Hepatocyte (in vitro differentiated cells): ENCODE measurements at regions not wholly inside any gene's neighbourhood (a gene's known extent, or its start where the extent isn't known, plus 50 kb on each side); places are given as distances from the start of the nearest gene placed in this dataset.

Experiments
- DNase-seq: peaks from one replicate; pipeline ENCODE4 v3.0.0-alpha.2; 2016; ENCODE audit warnings: low spot score
- H2AFZ ChIP-seq: fragments of 200-600 bp; sonication (generic); 2 replicates; pipeline ENCODE4 v1.6.0; 2016; ENCODE audit warnings: antibody characterized with exemption, mild to moderate bottlenecking
- H3K27ac ChIP-seq: fragments of 200-600 bp; sonication (generic); 2 replicates; pipeline ENCODE4 v1.5.1; 2016; ENCODE audit warnings: mild to moderate bottlenecking
- H3K27me3 ChIP-seq: fragments of 200-600 bp; sonication (generic); 2 replicates; pipeline ENCODE4 v1.6.1; 2016
- H3K36me3 ChIP-seq: fragments of 200-600 bp; sonication (generic); replicated peaks from 2 replicates; pipeline ENCODE4 v1.5.1; 2016; ENCODE audit warnings: low read depth; ENCODE audit not compliant: insufficient read depth
- H3K4me1 ChIP-seq: fragments of 200-600 bp; sonication (generic); 2 replicates; pipeline ENCODE4 v1.5.1; 2016; ENCODE audit warnings: mild to moderate bottlenecking, moderate library complexity; ENCODE audit not compliant: insufficient read depth
- H3K4me2 ChIP-seq: fragments of 200-600 bp; sonication (generic); 2 replicates; pipeline ENCODE4 v1.6.0; 2016
- H3K4me3 ChIP-seq: fragments of 200-600 bp; sonication (generic); 2 replicates; pipeline ENCODE4 v1.5.1; 2016; ENCODE audit warnings: mild to moderate bottlenecking
- H3K79me2 ChIP-seq: fragments of 200-600 bp; sonication (generic); 2 replicates; pipeline ENCODE4 v1.6.0; 2017; ENCODE audit warnings: mild to moderate bottlenecking
- H3K9me2 ChIP-seq: fragments of 200-600 bp; sonication (generic); replicated peaks from 2 replicates; pipeline ENCODE4 v1.6.0; 2017; ENCODE audit warnings: mild to moderate bottlenecking; ENCODE audit not compliant: insufficient read depth
- H3K9me3 ChIP-seq: fragments of 200-600 bp; sonication (generic); 2 replicates; pipeline ENCODE4 v1.5.1; 2016; ENCODE audit warnings: low read depth, mild to moderate bottlenecking
- H4K20me1 ChIP-seq: fragments of 200-600 bp; sonication (generic); 2 replicates; pipeline ENCODE4 v1.6.0; 2016; ENCODE audit warnings: mild to moderate bottlenecking; ENCODE audit not compliant: insufficient read depth, poor library complexity, severe bottlenecking
- EZH2 ChIP-seq: fragments of 200-600 bp; sonication (generic); IDR thresholded peaks from 2 replicates; pipeline ENCODE4 v1.6.1; 2016; ENCODE audit warnings: antibody characterized with exemption, mild to moderate bottlenecking, borderline replicate concordance
- EZH2phosphoT487 ChIP-seq: fragments of 200-600 bp; sonication (generic); IDR thresholded peaks from one replicate; pipeline ENCODE4 v1.6.1; 2018; ENCODE audit warnings: antibody characterized with exemption, mild to moderate bottlenecking, low read depth, moderate library complexity; ENCODE audit not compliant: unreplicated experiment, severe bottlenecking
- WGBS: methylation state at CpG from one replicate; pipeline ENCODE4 v1.1.6; 2016; ENCODE audit warnings: low lambda C conversion rate; ENCODE audit errors: missing lambda C conversion rate; 5-methylcytosine and 5-hydroxymethylcytosine counted together
- TF ChIP-seq, protein P1 (sequence below): fragments of 200-600 bp; sonication (generic); IDR thresholded peaks from 2 replicates; pipeline ENCODE4 v1.5.1; 2016; ENCODE audit warnings: antibody characterized with exemption, mild to moderate bottlenecking; ENCODE audit not compliant: poor library complexity

- WGBS: 81% methylated on average over 2 of the region's 2 CpGs
- Histone ChIP-seq H3K27me3 (no peaks in the 10 kb centered on the region), H3K9me2 (no peaks in the 10 kb centered on the region), H4K20me1 (no peaks in the 10 kb centered on the region), H3K79me2 (no peaks in the 10 kb centered on the region), H3K36me3 (no peaks in the 10 kb centered on the region), H3K9me3 (no peaks in the 10 kb centered on the region), H3K4me2 (no peak overlapping the region), H3K4me3 (no peak overlapping the region), H2AFZ (no peak overlapping the region), H3K4me1 (no peaks in the 10 kb centered on the region), H3K27ac (no peak overlapping the region)
- TF ChIP-seq EZH2phosphoT487: no peak
- TF ChIP-seq, protein P1, sequence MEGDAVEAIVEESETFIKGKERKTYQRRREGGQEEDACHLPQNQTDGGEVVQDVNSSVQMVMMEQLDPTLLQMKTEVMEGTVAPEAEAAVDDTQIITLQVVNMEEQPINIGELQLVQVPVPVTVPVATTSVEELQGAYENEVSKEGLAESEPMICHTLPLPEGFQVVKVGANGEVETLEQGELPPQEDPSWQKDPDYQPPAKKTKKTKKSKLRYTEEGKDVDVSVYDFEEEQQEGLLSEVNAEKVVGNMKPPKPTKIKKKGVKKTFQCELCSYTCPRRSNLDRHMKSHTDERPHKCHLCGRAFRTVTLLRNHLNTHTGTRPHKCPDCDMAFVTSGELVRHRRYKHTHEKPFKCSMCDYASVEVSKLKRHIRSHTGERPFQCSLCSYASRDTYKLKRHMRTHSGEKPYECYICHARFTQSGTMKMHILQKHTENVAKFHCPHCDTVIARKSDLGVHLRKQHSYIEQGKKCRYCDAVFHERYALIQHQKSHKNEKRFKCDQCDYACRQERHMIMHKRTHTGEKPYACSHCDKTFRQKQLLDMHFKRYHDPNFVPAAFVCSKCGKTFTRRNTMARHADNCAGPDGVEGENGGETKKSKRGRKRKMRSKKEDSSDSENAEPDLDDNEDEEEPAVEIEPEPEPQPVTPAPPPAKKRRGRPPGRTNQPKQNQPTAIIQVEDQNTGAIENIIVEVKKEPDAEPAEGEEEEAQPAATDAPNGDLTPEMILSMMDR: no peak
- TF ChIP-seq EZH2: no peak
- DNase-seq: peak; percentile 23
Measured at GRCh38 chr4:89365776-89366175, 58.2 kb upstream of the GPRIN3 start.

DNA sequence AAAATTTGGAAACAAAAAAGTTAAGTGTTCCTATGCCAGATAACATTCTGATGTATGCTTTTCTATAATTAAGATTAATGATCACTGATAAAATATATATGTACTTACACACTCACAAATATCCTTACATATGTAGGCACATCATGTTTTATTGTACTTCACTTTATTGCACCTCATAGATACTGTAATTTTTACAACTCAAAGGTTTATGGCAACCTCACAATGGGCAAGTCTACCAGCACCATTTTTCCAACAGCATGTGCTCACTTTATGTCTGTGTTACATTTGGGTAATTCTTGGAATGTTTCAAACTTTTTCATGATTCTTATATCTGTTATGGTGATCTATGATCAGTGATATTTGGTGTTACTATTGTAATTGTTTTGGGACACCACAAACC is 57.8 kb upstream of the GPRIN3 start:
- Histone ChIP-seq H3K36me3 (no peaks in the 10 kb centered on the region), H3K9me3 (no peaks in the 10 kb centered on the region), H3K27me3 (no peaks in the 10 kb centered on the region), H3K4me3 (no peak overlapping the region), H3K79me2 (no peaks in the 10 kb centered on the region), H3K27ac (no peak overlapping the region), H4K20me1 (no peaks in the 10 kb centered on the region), H3K4me2 (no peak overlapping the region), H2AFZ (no peak overlapping the region), H3K4me1 (no peaks in the 10 kb centered on the region), H3K9me2 (no peaks in the 10 kb centered on the region)
- TF ChIP-seq EZH2: no peak
- no peak for TF ChIP-seq EZH2phosphoT487
- TF ChIP-seq, protein P1: no peak
- DNase-seq: no peak

- Histone ChIP-seq H3K27me3 (no peaks in the 10 kb centered on the region), H3K4me3 (no peak overlapping the region), H3K9me2 (no peaks in the 10 kb centered on the region), H3K79me2 (no peaks in the 10 kb centered on the region), H3K36me3 (no peaks in the 10 kb centered on the region), H3K9me3 (no peaks in the 10 kb centered on the region), H3K4me2 (no peak overlapping the region), H4K20me1 (no peaks in the 10 kb centered on the region), H2AFZ (no peak overlapping the region), H3K4me1 (no peaks in the 10 kb centered on the region), H3K27ac (no peak overlapping the region)
- no peak for DNase-seq
- TF ChIP-seq, protein P1: no peak
- TF ChIP-seq EZH2: no peak
- no peak for TF ChIP-seq EZH2phosphoT487
- 96% methylated on average over 4 of the region's 4 CpGs for WGBS
Measured at GRCh38 chr4:89364541-89364940, 56.9 kb upstream of the GPRIN3 start.

- Histone ChIP-seq H3K27ac (no peak overlapping the region), H3K4me1 (no peaks in the 10 kb centered on the region), H3K27me3 (no peaks in the 10 kb centered on the region), H2AFZ (no peak overlapping the region), H3K9me3 (no peaks in the 10 kb centered on the region), H3K36me3 (no peaks in the 10 kb centered on the region), H3K9me2 (no peaks in the 10 kb centered on the region), H3K4me2 (no peak overlapping the region), H4K20me1 (no peaks in the 10 kb centered on the region), H3K79me2 (no peaks in the 10 kb centered on the region), H3K4me3 (no peak overlapping the region)
- no peak for DNase-seq
- 93% methylated on average over 7 of the region's 7 CpGs for WGBS
- TF ChIP-seq EZH2phosphoT487 (no peak), EZH2 (no peak)
- TF ChIP-seq, protein P1: no peak
Measured at GRCh38 chr4:89363786-89364185, 56.2 kb upstream of the GPRIN3 start.
